Astrocyte (in vitro differentiated cells and primary cell): ENCODE measurements at regions not wholly inside any gene's neighbourhood (a gene's known extent, or its start where the extent isn't known, plus 50 kb on each side); places are given as distances from the start of the nearest gene placed in this dataset.

Experiments
- EZH2 ChIP-seq: IDR thresholded peaks from 2 replicates; pipeline ENCODE4 v1.6.1; 2012; ENCODE audit warnings: mild to moderate bottlenecking, low read length, inconsistent platforms; ENCODE audit not compliant: insufficient read depth
- TF ChIP-seq, protein P1 (sequence below): IDR thresholded peaks from 2 replicates; pipeline ENCODE4 v1.5.1; 2011; ENCODE audit warnings: low read depth, mild to moderate bottlenecking, inconsistent platforms, low read length, moderate library complexity; ENCODE audit not compliant: insufficient read depth

DNA sequence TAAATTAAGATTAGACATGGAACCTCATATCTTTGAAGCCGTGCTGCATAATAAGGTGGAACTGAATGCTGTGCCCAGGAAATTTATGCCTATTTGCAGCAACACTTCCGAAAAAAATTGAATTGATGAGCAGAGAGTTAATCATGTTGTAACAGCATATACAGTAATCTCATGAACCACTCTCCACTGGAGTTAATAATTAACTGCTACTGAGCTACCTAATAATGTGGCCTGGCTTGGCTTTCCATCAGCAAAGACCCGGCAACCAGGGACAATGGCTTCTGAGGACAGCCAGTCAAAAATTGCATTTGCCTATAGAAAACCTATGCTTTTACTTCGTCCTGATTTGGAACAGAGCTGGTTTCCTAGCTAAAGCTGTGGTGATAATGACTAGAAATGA, 63.8 kb upstream of the GATB start:
- TF ChIP-seq EZH2, result no peak
- TF ChIP-seq, protein P1, sequence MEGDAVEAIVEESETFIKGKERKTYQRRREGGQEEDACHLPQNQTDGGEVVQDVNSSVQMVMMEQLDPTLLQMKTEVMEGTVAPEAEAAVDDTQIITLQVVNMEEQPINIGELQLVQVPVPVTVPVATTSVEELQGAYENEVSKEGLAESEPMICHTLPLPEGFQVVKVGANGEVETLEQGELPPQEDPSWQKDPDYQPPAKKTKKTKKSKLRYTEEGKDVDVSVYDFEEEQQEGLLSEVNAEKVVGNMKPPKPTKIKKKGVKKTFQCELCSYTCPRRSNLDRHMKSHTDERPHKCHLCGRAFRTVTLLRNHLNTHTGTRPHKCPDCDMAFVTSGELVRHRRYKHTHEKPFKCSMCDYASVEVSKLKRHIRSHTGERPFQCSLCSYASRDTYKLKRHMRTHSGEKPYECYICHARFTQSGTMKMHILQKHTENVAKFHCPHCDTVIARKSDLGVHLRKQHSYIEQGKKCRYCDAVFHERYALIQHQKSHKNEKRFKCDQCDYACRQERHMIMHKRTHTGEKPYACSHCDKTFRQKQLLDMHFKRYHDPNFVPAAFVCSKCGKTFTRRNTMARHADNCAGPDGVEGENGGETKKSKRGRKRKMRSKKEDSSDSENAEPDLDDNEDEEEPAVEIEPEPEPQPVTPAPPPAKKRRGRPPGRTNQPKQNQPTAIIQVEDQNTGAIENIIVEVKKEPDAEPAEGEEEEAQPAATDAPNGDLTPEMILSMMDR, result no peak
